Rectal smooth muscle tissue (tissue), 1 donor: ENCODE measurements at regions not wholly inside any gene's neighbourhood (a gene's known extent, or its start where the extent isn't known, plus 50 kb on each side); places are given as distances from the start of the nearest gene placed in this dataset.
"Not testable (repeated sequence)": the region's sequence is repeated elsewhere in the genome, so short reads cannot be mapped to it uniquely, and the experiment has no call there.

Experiments used
- H3K27ac ChIP-seq: one replicate; pipeline ENCODE4 v1.7.0; 2013; ENCODE audit warnings: low read depth, low read length, inconsistent platforms
- H3K27me3 ChIP-seq: one replicate; pipeline ENCODE4 v1.7.0; 2013; ENCODE audit warnings: low read length; ENCODE audit not compliant: control insufficient read depth, insufficient read depth
- H3K36me3 ChIP-seq: one replicate; pipeline ENCODE4 v1.7.0; 2013; ENCODE audit warnings: low read length; ENCODE audit not compliant: control insufficient read depth, insufficient read depth
- H3K4me1 ChIP-seq: one replicate; pipeline ENCODE4 v1.7.0; 2013; ENCODE audit warnings: low read length; ENCODE audit not compliant: control insufficient read depth, insufficient read depth
- H3K4me3 ChIP-seq: one replicate; pipeline ENCODE4 v1.7.0; 2013; ENCODE audit warnings: low read length
- H3K9ac ChIP-seq: one replicate; pipeline ENCODE4 v1.7.0; 2013; ENCODE audit warnings: low read length

- Histone ChIP-seq H3K36me3 (no peaks in the 10 kb centered on the region), H3K27ac (no peak overlapping the region), H3K27me3 (no peaks in the 10 kb centered on the region), H3K9ac (no peak overlapping the region), H3K4me1 (no peaks in the 10 kb centered on the region), H3K4me3 (no peak overlapping the region)
These were observed 77.6 kb downstream of the SETD4 start for GRCh38 chr21:35982717-35983116.

- Histone ChIP-seq H3K36me3 (no peaks in the 10 kb centered on the region), H3K4me3 (no peak overlapping the region), H3K27ac (no peak overlapping the region), H3K27me3 (peaks cover 2% of the 10 kb centered on the region), H3K9ac (no peak overlapping the region), H3K4me1 (no peaks in the 10 kb centered on the region)
These were observed 78.7 kb downstream of the SETD4 start for GRCh38 chr21:35981514-35982070.

- H3K27me3 ChIP-seq: peaks cover 2% of the 10 kb centered on the region
- no peaks in the 10 kb centered on the region for H3K36me3 ChIP-seq
- H3K4me3 ChIP-seq: no peak overlapping the region
- no peaks in the 10 kb centered on the region for H3K4me1 ChIP-seq
- H3K9ac ChIP-seq: no peak overlapping the region
- no peak overlapping the region for H3K27ac ChIP-seq
These were observed 79.5 kb downstream of the SETD4 start for GRCh38 chr21:35980821-35981220.

DNA sequence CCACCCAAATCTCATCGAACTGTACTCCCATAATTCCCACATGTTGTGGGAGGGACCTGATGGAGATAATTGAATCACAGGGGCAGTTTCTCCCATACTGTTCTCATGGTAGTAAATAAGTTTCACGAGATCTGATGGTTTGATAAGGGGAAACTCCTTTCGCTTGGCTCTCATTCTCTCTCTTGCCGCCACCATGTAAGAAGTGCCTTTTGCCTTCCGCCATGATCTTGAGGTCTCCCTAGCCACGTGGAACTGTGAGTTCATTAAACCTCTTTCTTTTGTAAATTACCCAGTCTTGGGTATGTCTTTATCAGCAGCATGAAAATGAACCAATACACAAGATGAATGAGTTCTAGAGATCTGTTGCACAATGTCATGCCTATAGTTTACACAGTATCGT, 82.5 kb downstream of the SETD4 start:
- not testable (repeated sequence) for H3K4me3 ChIP-seq, H3K9ac ChIP-seq, H3K27me3 ChIP-seq, H3K27ac ChIP-seq, H3K36me3 ChIP-seq, H3K4me1 ChIP-seq

DNA sequence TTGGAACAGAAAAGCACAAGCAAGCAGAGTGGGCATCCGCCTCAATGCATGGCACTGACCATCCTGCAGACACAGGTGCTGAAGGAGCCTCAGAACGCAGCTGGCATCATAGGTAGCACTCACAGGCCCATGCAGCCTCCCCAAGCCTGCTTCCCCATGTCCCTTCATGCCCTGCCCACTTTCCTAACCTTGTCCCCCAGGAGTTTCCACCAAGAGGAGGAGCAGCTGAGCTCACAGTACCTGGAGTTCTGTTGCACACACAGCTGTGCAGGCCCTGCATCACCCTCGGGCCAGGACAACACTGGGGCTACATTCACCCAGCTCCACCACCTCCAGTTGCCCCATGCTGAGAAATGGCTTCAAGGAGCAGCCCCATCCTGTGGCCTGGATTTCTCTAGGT, 83.4 kb downstream of the SETD4 start:
- H3K4me1 ChIP-seq: no peaks in the 10 kb centered on the region
- H3K36me3 ChIP-seq: no peaks in the 10 kb centered on the region
- peaks cover 2% of the 10 kb centered on the region for H3K27me3 ChIP-seq
- H3K9ac ChIP-seq: no peak overlapping the region
- H3K4me3 ChIP-seq: no peak overlapping the region
- H3K27ac ChIP-seq: no peak overlapping the region

GRCh38 chr21:35976481-35976880, 83.8 kb downstream of the SETD4 start:
- peaks cover 2% of the 10 kb centered on the region for H3K27me3 ChIP-seq
- no peaks in the 10 kb centered on the region for H3K36me3 ChIP-seq
- H3K27ac ChIP-seq: no peak overlapping the region
- no peaks in the 10 kb centered on the region for H3K4me1 ChIP-seq
- no peak overlapping the region for H3K9ac ChIP-seq
- no peak overlapping the region for H3K4me3 ChIP-seq

DNA sequence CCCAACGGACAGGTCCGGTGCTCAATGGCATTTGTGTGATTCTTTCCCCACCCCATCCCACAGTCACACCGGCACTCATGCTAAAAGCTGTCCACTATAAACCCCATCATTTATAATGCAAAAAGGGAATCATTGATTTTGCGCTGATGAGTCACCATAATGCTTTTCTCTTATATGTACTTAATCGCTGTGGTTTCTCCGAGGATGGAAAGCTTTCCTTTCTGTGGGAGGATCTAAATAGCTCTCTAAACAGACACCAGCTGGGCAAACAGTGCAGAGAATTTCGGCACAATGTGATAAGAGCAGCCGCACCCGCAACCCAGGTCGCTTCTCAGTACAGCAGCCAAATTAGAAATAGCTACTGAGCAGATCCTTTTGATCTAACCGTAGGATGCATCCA, 85.6 kb downstream of the SETD4 start:
- H3K27me3 ChIP-seq: peaks cover 2% of the 10 kb centered on the region
- no peak overlapping the region for H3K9ac ChIP-seq
- no peaks in the 10 kb centered on the region for H3K4me1 ChIP-seq
- no peak overlapping the region for H3K4me3 ChIP-seq
- H3K36me3 ChIP-seq: no peaks in the 10 kb centered on the region
- H3K27ac ChIP-seq: no peak overlapping the region

DNA sequence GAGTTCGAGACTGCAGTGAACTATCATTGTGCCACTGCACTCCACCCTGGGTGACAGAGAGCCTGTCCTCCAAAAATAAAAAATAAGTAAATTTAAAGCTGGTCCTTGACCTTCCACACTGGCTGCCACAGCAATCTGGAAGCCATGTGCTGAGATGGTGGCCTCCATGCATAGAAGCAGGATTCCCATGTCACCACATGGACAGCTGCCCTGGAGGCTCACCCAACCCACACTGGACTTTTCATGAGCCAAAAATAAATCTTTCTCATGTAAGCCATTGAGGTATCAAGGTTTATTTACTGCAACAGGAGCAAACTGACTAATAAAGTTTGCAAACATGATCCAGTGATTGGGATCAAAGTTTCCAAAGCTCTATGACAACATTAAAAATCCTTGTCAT, 88.5 kb downstream of the SETD4 start:
- Histone ChIP-seq H3K9ac (no peak overlapping the region), H3K4me3 (no peak overlapping the region), H3K36me3 (no peaks in the 10 kb centered on the region), H3K4me1 (no peaks in the 10 kb centered on the region), H3K27me3 (peaks cover 2% of the 10 kb centered on the region), H3K27ac (no peak overlapping the region)

DNA sequence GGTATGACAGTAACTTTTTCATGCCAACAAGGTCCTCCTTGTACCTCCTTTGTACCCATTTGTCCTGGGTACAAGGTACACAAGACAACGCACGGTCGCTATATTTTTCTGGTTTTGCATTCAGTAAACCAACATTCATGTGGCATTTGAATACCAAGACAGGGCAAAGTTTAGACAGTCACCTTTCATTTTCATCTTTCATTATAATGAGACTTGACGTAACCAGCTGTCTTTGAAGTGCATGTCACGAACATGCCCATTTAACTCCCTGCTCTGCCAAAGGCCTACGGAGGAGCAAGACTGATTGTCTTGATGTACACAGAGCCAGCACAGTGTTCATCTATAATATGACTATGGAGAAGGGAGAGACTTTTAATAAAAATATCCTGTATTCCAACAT, 91.0 kb downstream of the SETD4 start:
- Histone ChIP-seq H3K36me3 (no peaks in the 10 kb centered on the region), H3K4me1 (no peaks in the 10 kb centered on the region), H3K27ac (no peak overlapping the region), H3K4me3 (no peak overlapping the region), H3K27me3 (no peaks in the 10 kb centered on the region), H3K9ac (no peak overlapping the region)

- Histone ChIP-seq H3K4me1 (no peaks in the 10 kb centered on the region), H3K27me3 (no peaks in the 10 kb centered on the region), H3K9ac (no peak overlapping the region), H3K36me3 (no peaks in the 10 kb centered on the region), H3K27ac (no peak overlapping the region), H3K4me3 (no peak overlapping the region)
These were observed 91.8 kb downstream of the SETD4 start for GRCh38 chr21:35968564-35968963.

DNA sequence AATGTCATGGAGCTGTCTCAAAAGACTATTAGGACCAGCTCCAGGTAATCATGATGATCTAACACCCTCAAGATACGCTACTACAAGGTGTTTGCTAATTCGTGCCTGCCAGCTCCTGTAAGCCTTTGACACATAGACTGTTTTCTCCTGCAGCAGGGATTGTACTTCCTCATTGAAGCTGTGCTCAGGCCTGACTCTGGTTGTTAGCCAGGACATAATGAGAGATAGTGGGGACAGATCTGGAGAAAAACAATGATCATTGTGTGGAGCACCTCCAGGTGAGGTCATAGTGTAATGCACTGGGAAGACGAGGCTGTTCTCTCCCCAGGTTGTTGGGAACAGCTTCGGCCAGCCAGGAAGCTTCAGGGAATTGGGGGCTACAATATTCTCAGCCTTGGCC, 94.6 kb downstream of the SETD4 start:
- Histone ChIP-seq H3K27ac (no peak overlapping the region), H3K36me3 (no peaks in the 10 kb centered on the region), H3K4me3 (no peak overlapping the region), H3K27me3 (no peaks in the 10 kb centered on the region), H3K4me1 (no peaks in the 10 kb centered on the region), H3K9ac (no peak overlapping the region)

DNA sequence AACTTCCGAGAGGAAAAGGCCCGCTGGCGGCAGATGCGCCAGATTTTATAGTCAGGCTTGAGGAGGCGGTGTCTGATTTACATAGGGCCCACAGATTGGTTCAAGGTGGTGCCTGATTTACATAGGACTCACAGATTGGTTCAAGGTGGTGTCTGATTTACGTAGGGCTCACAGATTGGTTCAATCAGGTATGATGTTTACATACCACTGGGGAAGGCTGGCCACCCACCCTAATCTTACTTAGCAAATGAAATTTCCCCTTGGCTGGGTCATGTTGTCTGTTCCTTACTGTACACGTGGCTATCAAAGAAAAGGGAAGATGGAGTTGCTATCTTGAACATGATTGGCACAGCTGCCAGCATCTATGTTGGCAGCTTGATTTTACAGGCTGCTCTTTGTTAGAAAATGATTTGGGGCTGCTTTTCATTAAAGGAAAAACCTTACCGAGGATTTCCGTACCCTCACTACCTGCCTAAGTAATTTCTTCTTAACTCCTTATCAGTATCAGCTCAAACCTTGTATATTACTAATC, 96.3 kb downstream of the SETD4 start:
- no peak overlapping the region for H3K9ac ChIP-seq
- no peaks in the 10 kb centered on the region for H3K36me3 ChIP-seq
- H3K27ac ChIP-seq: no peak overlapping the region
- H3K4me1 ChIP-seq: no peaks in the 10 kb centered on the region
- H3K27me3 ChIP-seq: no peaks in the 10 kb centered on the region
- H3K4me3 ChIP-seq: no peak overlapping the region

DNA sequence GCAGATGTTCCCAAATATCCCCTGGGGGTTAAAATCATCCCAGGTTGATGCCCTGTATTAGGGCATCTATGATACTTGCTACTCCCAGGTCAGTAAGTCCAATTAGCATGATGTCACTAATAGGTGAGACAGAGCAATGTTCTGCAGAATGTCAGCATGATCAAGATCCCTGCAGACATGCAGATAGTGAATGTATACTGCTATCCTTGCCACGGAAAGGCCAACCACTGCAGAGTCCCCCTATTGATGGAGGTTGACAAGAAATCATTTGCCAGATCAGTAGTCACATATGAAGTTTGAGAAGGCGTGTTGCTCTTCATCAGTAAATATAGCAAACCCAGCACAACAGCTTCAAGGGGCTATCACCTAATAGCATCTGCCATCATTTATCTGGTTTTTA, 97.4 kb downstream of the SETD4 start:
- Histone ChIP-seq H3K4me3 (no peak overlapping the region), H3K36me3 (no peaks in the 10 kb centered on the region), H3K9ac (no peak overlapping the region), H3K27me3 (no peaks in the 10 kb centered on the region), H3K4me1 (no peaks in the 10 kb centered on the region), H3K27ac (no peak overlapping the region)
